SK-N-SH (cell line): ENCODE measurements at regions not wholly inside any gene's neighbourhood (a gene's known extent, or its start where the extent isn't known, plus 50 kb on each side); places are given as distances from the start of the nearest gene placed in this dataset.

Source experiments
- CTCF ChIA-PET: fragments of 300-600, 350-600 bp; formaldehyde crosslinking; extraction: SDS; loops from one replicate; lab custom pipeline; 2021; lab: Yijun Ruan, JAX
- POLR2A ChIA-PET: fragments of 350-600 bp; sonication (Branson Sonifier 250); formaldehyde crosslinking; extraction: SDS; loops from one replicate; lab custom pipeline; 2020; ENCODE audit warnings: antibody characterized with exemption, inconsistent platforms; lab: Yijun Ruan, JAX
- DNase-seq: peaks from one replicate; pipeline ENCODE4 v3.0.0; 2012
- H2AFZ ChIP-seq: fragments of 200-600 bp; sonication (generic); 2 replicates; pipeline ENCODE4 v1.8.1; 2016; ENCODE audit warnings: antibody characterized with exemption, mild to moderate bottlenecking, low read depth
- H3F3A ChIP-seq: fragments of 200-600 bp; sonication (generic); replicated peaks from 2 replicates; pipeline ENCODE3; 2016; ENCODE audit warnings: antibody characterized with exemption, mild to moderate bottlenecking; ENCODE audit not compliant: insufficient read depth
- H3K27ac ChIP-seq, 2 experiments: fragments of 200-500 bp in 1 of 2; fragments of 200-600 bp in 1 of 2; sonication (Bioruptor generic) in 1 of 2; sonication (generic), shearing (Covaris generic) in 1 of 2; 2 replicates each; pipeline versions ENCODE4 v1.5.1 to v1.6.1; 2014 to 2016; ENCODE audit warnings: low read depth in 2 of 2, inconsistent platforms in 1 of 2, low read length in 1 of 2, mild to moderate bottlenecking in 1 of 2, mixed read lengths in 1 of 2
- H3K27me3 ChIP-seq: fragments of 200-600 bp; sonication (generic), shearing (Covaris generic); 2 replicates; pipeline ENCODE4 v1.6.1; 2016; ENCODE audit warnings: mixed run types; ENCODE audit not compliant: insufficient read depth
- H3K36me3 ChIP-seq, 2 experiments: fragments of 200-500 bp in 1 of 2; fragments of 200-600 bp in 1 of 2; sonication (Bioruptor generic) in 1 of 2; sonication (generic) in 1 of 2; replicated peaks in 1 of 2; 2 replicates each; pipeline versions ENCODE3 to v1.5.1; 2014 to 2016; ENCODE audit warnings: low read length in 1 of 2, mild to moderate bottlenecking in 1 of 2; ENCODE audit not compliant: insufficient read depth in 2 of 2, control insufficient read depth in 1 of 2
- H3K4me1 ChIP-seq, 2 experiments: fragments of 200-500 bp in 1 of 2; fragments of 200-600 bp in 1 of 2; sonication (Bioruptor generic) in 1 of 2; sonication (generic), shearing (Covaris generic) in 1 of 2; 2 replicates each; pipeline versions ENCODE4 v1.5.1 to v1.6.1; 2014 to 2016; ENCODE audit warnings: low read depth in 1 of 2, low read length in 1 of 2, mixed run types in 1 of 2; ENCODE audit not compliant: insufficient read depth in 2 of 2, control insufficient read depth in 1 of 2
- H3K4me2 ChIP-seq: fragments of 200-600 bp; sonication (generic), shearing (Covaris generic); 2 replicates; pipeline ENCODE4 v1.6.1; 2017; ENCODE audit warnings: mixed run types
- H3K4me3 ChIP-seq, 2 experiments: fragments of 200-500 bp in 1 of 2; fragments of 200-600 bp in 1 of 2; sonication (Bioruptor generic) in 1 of 2; sonication (generic), shearing (Covaris generic) in 1 of 2; 2 replicates each; pipeline versions ENCODE4 v1.5.1 to v1.8.1; 2014 to 2016; ENCODE audit warnings: low read depth in 2 of 2, inconsistent platforms in 1 of 2, low read length in 1 of 2, mild to moderate bottlenecking in 1 of 2, mixed read lengths in 1 of 2, moderate library complexity in 1 of 2
- H3K79me2 ChIP-seq: fragments of 200-600 bp; sonication (generic); 2 replicates; pipeline ENCODE4 v1.8.1; 2017; ENCODE audit warnings: mild to moderate bottlenecking; ENCODE audit not compliant: insufficient read depth
- H3K9ac ChIP-seq: fragments of 200-600 bp; sonication (generic); 2 replicates; pipeline ENCODE4 v1.6.1; 2017; ENCODE audit warnings: mixed run types
- H3K9me2 ChIP-seq: fragments of 200-600 bp; sonication (generic); 2 replicates; pipeline ENCODE4 v1.6.1; 2017; ENCODE audit warnings: mixed run types
- H3K9me3 ChIP-seq: fragments of 200-600 bp; sonication (generic); 2 replicates; pipeline ENCODE4 v1.6.1; 2017; ENCODE audit warnings: mixed run types, mild to moderate bottlenecking, moderate library complexity
- H4K20me1 ChIP-seq: fragments of 200-600 bp; sonication (generic); 2 replicates; pipeline ENCODE4 v1.6.1; 2017; ENCODE audit warnings: mild to moderate bottlenecking, mixed run types; ENCODE audit not compliant: insufficient read depth
- CHD2 ChIP-seq: fragments of 150-350 bp; IDR thresholded peaks from 2 replicates; pipeline ENCODE4 v1.6.1; 2018; ENCODE audit warnings: low read length; ENCODE audit not compliant: partially characterized antibody
- ELF1 ChIP-seq: IDR thresholded peaks from 2 replicates; pipeline ENCODE4 v1.4.0; 2012
- EZH2phosphoT487 ChIP-seq: fragments of 200-600 bp; sonication (generic); IDR thresholded peaks from 2 replicates; pipeline ENCODE4 v1.6.1; 2017; ENCODE audit warnings: low read depth, mixed run types, mild to moderate bottlenecking, antibody characterized with exemption, moderate library complexity, borderline replicate concordance
- MAX ChIP-seq: IDR thresholded peaks from 2 replicates; pipeline ENCODE4 v1.4.0; 2012; ENCODE audit warnings: low read depth
- NRF1 ChIP-seq: IDR thresholded peaks from 2 replicates; pipeline ENCODE4 v1.6.1; 2012; ENCODE audit warnings: low read depth, mild to moderate bottlenecking, low read length
- REST ChIP-seq: IDR thresholded peaks from 2 replicates; pipeline ENCODE4 v1.6.1; 2012; ENCODE audit warnings: mild to moderate bottlenecking, low read depth, low read length, moderate library complexity
- RXRA ChIP-seq: IDR thresholded peaks from 2 replicates; pipeline ENCODE4 v1.4.0; 2012; ENCODE audit warnings: low read depth, mild to moderate bottlenecking, borderline replicate concordance
- TAF1 ChIP-seq: IDR thresholded peaks from 2 replicates; pipeline ENCODE4 v1.6.1; 2012; ENCODE audit warnings: low read depth, mild to moderate bottlenecking, low read length, moderate library complexity, borderline replicate concordance
- USF2 ChIP-seq: fragments of 150-350 bp; IDR thresholded peaks from 2 replicates; pipeline ENCODE4 v1.6.1; 2017; ENCODE audit warnings: antibody characterized with exemption, low read length, low read depth, borderline replicate concordance
- YY1 ChIP-seq: IDR thresholded peaks from 2 replicates; pipeline ENCODE4 v1.4.0; 2012; ENCODE audit warnings: low read depth, mild to moderate bottlenecking
- ZBTB33 ChIP-seq: IDR thresholded peaks from 2 replicates; pipeline ENCODE4 v1.4.0; 2012; ENCODE audit warnings: low read depth, borderline replicate concordance
- WGBS: methylation state at CpG from one replicate; pipeline ENCODE4 v1.1.6; 2017; ENCODE audit warnings: low lambda C conversion rate; 5-methylcytosine and 5-hydroxymethylcytosine counted together

- 83% methylated on average over 5 of the region's 5 CpGs for WGBS
Observed at GRCh38 chr1:55329091-55329490, 113.9 kb upstream of the USP24 start.

More at GRCh38 chr1:55329091-55329490, 113.9 kb upstream of the USP24 start:
- H3K79me2 ChIP-seq = no peaks in the 10 kb centered on the region
- H3F3A ChIP-seq = no peaks in the 10 kb centered on the region
- no peaks in the 10 kb centered on the region for H3K36me3 ChIP-seq
- H3K4me3 ChIP-seq = no peak overlapping the region
- no peak overlapping the region for H3K4me2 ChIP-seq
- H3K9me2 ChIP-seq = no peaks in the 10 kb centered on the region
- H3K27ac ChIP-seq = no peak overlapping the region
- H3K4me1 ChIP-seq = no peaks in the 10 kb centered on the region
- no peaks in the 10 kb centered on the region for H4K20me1 ChIP-seq
- no peak overlapping the region for H2AFZ ChIP-seq
- ChIA-PET POLR2A (no interaction called here), CTCF (interaction anchor here (1.0 to 1.3 kb wide), 2 partner anchors 9 to 46 kb away, joined by 3 to 5 read pairs; no protein-coding TSS in a partner anchor)
- no peak for DNase-seq
- H3K9me3 ChIP-seq = no peaks in the 10 kb centered on the region
- H3K27me3 ChIP-seq = no peaks in the 10 kb centered on the region
- TF ChIP-seq TAF1 (no peak), NRF1 (no peak), YY1 (no peak), EZH2phosphoT487 (no peak), ELF1 (no peak), USF2 (no peak), MAX (no peak), RXRA (no peak), ZBTB33 (no peak), CHD2 (no peak), REST (no peak)
- H3K9ac ChIP-seq = no peak overlapping the region
